Fibroblast of lung (primary cell): ENCODE measurements at regions not wholly inside any gene's neighbourhood (a gene's known extent, or its start where the extent isn't known, plus 50 kb on each side); places are given as distances from the start of the nearest gene placed in this dataset.

Experiments used
- CTCF ChIP-seq, 2 donors: IDR thresholded peaks in 1 of 2; conservative IDR thresholded peaks in 1 of 2; 1 replicate in 1 of 2; 2 replicates in 1 of 2; pipeline ENCODE4 v1.5.1; 2011 to 2012; ENCODE audit warnings: low read length in 2 of 2, control low read depth in 1 of 2, inconsistent platforms in 1 of 2, low read depth in 1 of 2, mild to moderate bottlenecking in 1 of 2
- EZH2 ChIP-seq: IDR thresholded peaks from 2 replicates; pipeline ENCODE4 v1.5.1; 2012; ENCODE audit warnings: low read length, control low read depth, mild to moderate bottlenecking; ENCODE audit errors: missing control alignments

DNA sequence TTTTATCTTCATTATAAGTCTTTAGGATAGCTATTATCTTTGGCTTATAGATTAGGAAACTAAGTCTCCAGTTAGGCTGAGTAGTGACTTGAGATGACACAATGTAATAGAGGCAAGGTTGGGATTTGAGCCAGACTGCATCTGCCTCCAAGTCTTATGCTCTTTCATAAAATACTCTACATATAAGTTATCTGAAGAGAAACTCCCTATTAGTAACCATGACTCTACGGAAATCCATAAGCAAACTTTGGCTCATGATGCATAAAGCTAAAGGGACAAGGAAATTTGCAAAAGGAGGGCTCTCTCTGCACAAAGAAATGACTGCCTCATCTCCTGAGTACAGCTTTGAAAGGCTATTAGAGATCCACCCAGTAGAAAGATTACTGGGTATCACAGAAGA is 77.6 kb upstream of the FRMD4B start:
- TF ChIP-seq EZH2 (no peak), CTCF (conservative IDR thresholded peaks at IDR 0.05 in 1 of 2, IDR thresholded peaks at IDR 0.05 in 1 of 2; ENCODE audit: low read depth in 1 of 2, low read length in 2 of 2) (no peak)
